Left ventricle myocardium superior (tissue), 1 donor: ENCODE measurements at regions not wholly inside any gene's neighbourhood (a gene's known extent, or its start where the extent isn't known, plus 50 kb on each side); places are given as distances from the start of the nearest gene placed in this dataset.
A peak's percentile ranks its signal among the peaks of the same experiment; 100 is the strongest.
"Not testable (repeated sequence)": the region's sequence is repeated elsewhere in the genome, so short reads cannot be mapped to it uniquely, and the experiment has no call there.

Source experiments
- ATAC-seq: fragments of 200-7000 bp; cut with Tn5 transposase; one replicate; pipeline ENCODE4 v1.9.1; 2020; ENCODE audit warnings: mild to moderate bottlenecking, moderate library complexity
- DNase-seq: peaks from one replicate; pipeline ENCODE4 v3.0.0-alpha.2; 2020
- intact Hi-C: fragments of 100-400 bp; cut with micrococcal nuclease; formaldehyde crosslinking; loops from one replicate; pipeline ENCODE4 v1.11.0; 2022
- donor health status: DM: no; HTN: yes; CAD: no; lungs with severe emphysema.

- DNase-seq (no peak), ATAC-seq (no peak)
- intact Hi-C loops: no loop called here
Measured at GRCh38 chr9:113661074-113661473, 197.5 kb downstream of the RGS3 start.

- intact Hi-C loops: no loop called here
- no peak for DNase-seq
- ATAC-seq: no peak
Measured at GRCh38 chr9:113664181-113664875, 200.8 kb downstream of the RGS3 start.

GRCh38 chr9:113665064-113665463 lies 201.5 kb downstream of the RGS3 start:
- DNase-seq (no peak), ATAC-seq (no peak)
- intact Hi-C loops: no loop called here

GRCh38 chr9:113665756-113666155 lies 202.2 kb downstream of the RGS3 start:
- no peak for ATAC-seq
- no peak for DNase-seq
- intact Hi-C loops: no loop called here

GRCh38 chr9:113668061-113668460 lies 204.5 kb downstream of the RGS3 start:
- DNase-seq (no peak), ATAC-seq (no peak)
- intact Hi-C loops: no loop called here

- ATAC-seq (no peak), DNase-seq (no peak)
- intact Hi-C loops: no loop called here
Measured at GRCh38 chr9:113669522-113670115, 206.1 kb downstream of the RGS3 start.

- DNase-seq (no peak), ATAC-seq (no peak)
- intact Hi-C loops: no loop called here
Measured at GRCh38 chr9:113673726-113674125, 202.4 kb upstream of the ZNF618 start.

- ATAC-seq: no peak
- intact Hi-C loops: no loop called here
- no peak for DNase-seq
Measured at GRCh38 chr9:113674436-113674835, 201.7 kb upstream of the ZNF618 start.

GRCh38 chr9:113675475-113675941 lies 200.6 kb upstream of the ZNF618 start:
- DNase-seq (peak; percentile 75), ATAC-seq (peak; percentile 76)
- intact Hi-C loops: no loop called here

GRCh38 chr9:113677057-113677456 lies 199.1 kb upstream of the ZNF618 start:
- DNase-seq: no peak
- no peak for ATAC-seq
- intact Hi-C loops: no loop called here

- intact Hi-C loops: no loop called here
- DNase-seq (no peak), ATAC-seq (no peak)
Measured at GRCh38 chr9:113677569-113677968, 198.5 kb upstream of the ZNF618 start.

GRCh38 chr9:113678119-113678858 lies 197.8 kb upstream of the ZNF618 start:
- ATAC-seq (no peak), DNase-seq (no peak)

GRCh38 chr9:113678859-113679256 lies 197.3 kb upstream of the ZNF618 start:
- ATAC-seq: no peak
- no peak for DNase-seq
- intact Hi-C loops: no loop called here

More at GRCh38 chr9:113678119-113678858, 197.8 kb upstream of the ZNF618 start:
- intact Hi-C loops: no loop called here

GRCh38 chr9:113682297-113682771 lies 193.8 kb upstream of the ZNF618 start:
- ATAC-seq: peak; percentile 54
- peak; percentile 73 for DNase-seq
- intact Hi-C loops: no loop called here

GRCh38 chr9:113685636-113686035 lies 190.5 kb upstream of the ZNF618 start:
- DNase-seq, ATAC-seq, intact Hi-C loops: not testable (repeated sequence)

- intact Hi-C loops: no loop called here
- ATAC-seq: no peak
- DNase-seq: no peak
Measured at GRCh38 chr9:113687107-113687679, 188.9 kb upstream of the ZNF618 start.

GRCh38 chr9:113687680-113688371 lies 188.3 kb upstream of the ZNF618 start:
- intact Hi-C loops: no loop called here
- DNase-seq (no peak), ATAC-seq (no peak)

GRCh38 chr9:113690055-113690740 lies 185.9 kb upstream of the ZNF618 start:
- intact Hi-C loops: no loop called here
- DNase-seq (no peak), ATAC-seq (no peak)

- intact Hi-C loops: no loop called here
- DNase-seq: no peak
- ATAC-seq: no peak
Measured at GRCh38 chr9:113692256-113692655, 183.9 kb upstream of the ZNF618 start.
